Ishikawa (cell line): ENCODE measurements at regions not wholly inside any gene's neighbourhood (a gene's known extent, or its start where the extent isn't known, plus 50 kb on each side); places are given as distances from the start of the nearest gene placed in this dataset.

Experiments used
- CEBPB ChIP-seq: IDR thresholded peaks from 2 replicates; pipeline ENCODE4 v1.6.1; 2012
- CREB1 ChIP-seq: IDR thresholded peaks from 2 replicates; pipeline ENCODE4 v1.6.1; 2012; ENCODE audit warnings: low read depth
- EGR1 ChIP-seq: IDR thresholded peaks from 2 replicates; pipeline ENCODE4 v1.6.1; 2012
- EP300 ChIP-seq: IDR thresholded peaks from 2 replicates; pipeline ENCODE4 v1.6.1; 2012; ENCODE audit warnings: borderline replicate concordance
- FOXM1 ChIP-seq: IDR thresholded peaks from 2 replicates; pipeline ENCODE4 v1.6.1; 2012; ENCODE audit warnings: low read depth, borderline replicate concordance
- MAX ChIP-seq: IDR thresholded peaks from 2 replicates; pipeline ENCODE4 v1.6.1; 2012
- NFIC ChIP-seq: IDR thresholded peaks from 2 replicates; pipeline ENCODE4 v1.6.1; 2012
- RAD21 ChIP-seq: IDR thresholded peaks from 2 replicates; pipeline ENCODE4 v1.6.1; 2012; ENCODE audit warnings: low read depth
- REST ChIP-seq: IDR thresholded peaks from 2 replicates; pipeline ENCODE4 v1.6.1; 2012; ENCODE audit warnings: low read depth, mild to moderate bottlenecking
- TAF1 ChIP-seq: IDR thresholded peaks from 2 replicates; pipeline ENCODE4 v1.6.1; 2012; ENCODE audit warnings: low read depth, mild to moderate bottlenecking
- TCF12 ChIP-seq: IDR thresholded peaks from 2 replicates; pipeline ENCODE4 v1.6.1; 2012; ENCODE audit warnings: low read depth
- TEAD4 ChIP-seq: IDR thresholded peaks from 2 replicates; pipeline ENCODE4 v1.6.1; 2012
- USF1 ChIP-seq: IDR thresholded peaks from 2 replicates; pipeline ENCODE4 v1.6.1; 2012
- YY1 ChIP-seq: IDR thresholded peaks from 2 replicates; pipeline ENCODE4 v1.6.1; 2012; ENCODE audit warnings: low read depth
- ZBTB7A ChIP-seq: IDR thresholded peaks from 2 replicates; pipeline ENCODE4 v1.6.1; 2012; ENCODE audit warnings: low read depth

- TF ChIP-seq FOXM1 (no peak), ZBTB7A (no peak), YY1 (no peak), EGR1 (no peak), TEAD4 (no peak), REST (no peak)
Observed at GRCh38 chr7:94778711-94779459, 123.0 kb upstream of the SGCE start.

- TF ChIP-seq TAF1 = no peak
- TF ChIP-seq YY1 = no peak
- TF ChIP-seq EP300 = no peak
- TF ChIP-seq ZBTB7A = no peak
- no peak for TF ChIP-seq CEBPB
- TF ChIP-seq NFIC = no peak
- no peak for TF ChIP-seq FOXM1
- no peak for TF ChIP-seq RAD21
- TF ChIP-seq MAX = no peak
- no peak for TF ChIP-seq EGR1
- TF ChIP-seq TCF12 = no peak
Observed at GRCh38 chr7:94779861-94780260, 123.9 kb upstream of the SGCE start.

GRCh38 chr7:94781236-94781635, 125.3 kb upstream of the SGCE start:
- TF ChIP-seq REST = no peak
- no peak for TF ChIP-seq CEBPB

- TF ChIP-seq TCF12 (no peak), YY1 (no peak), RAD21 (no peak)
Observed at GRCh38 chr7:94782777-94783176, 124.6 kb upstream of the PPP1R9A start.

- TF ChIP-seq CREB1 (no peak), ZBTB7A (no peak), MAX (no peak), REST (no peak), USF1 (no peak), TAF1 (no peak), EGR1 (no peak), YY1 (no peak), FOXM1 (no peak)
Observed at GRCh38 chr7:94787285-94787684, 120.1 kb upstream of the PPP1R9A start.

- TF ChIP-seq CREB1 (no peak), TEAD4 (no peak), REST (no peak), ZBTB7A (no peak), YY1 (no peak), EGR1 (no peak), NFIC (no peak), MAX (no peak), CEBPB (no peak), TAF1 (no peak), TCF12 (no peak), USF1 (no peak)
Observed at GRCh38 chr7:94792241-94792640, 115.2 kb upstream of the PPP1R9A start.
